CD4-positive, alpha-beta T cell (primary cell): ENCODE measurements at regions not wholly inside any gene's neighbourhood (a gene's known extent, or its start where the extent isn't known, plus 50 kb on each side); places are given as distances from the start of the nearest gene placed in this dataset.

ENCODE experiments used
- ATAC-seq: fragments of 200-7000 bp; cut with Tn5 transposase; one replicate; pipeline ENCODE4 v1.10.0; 2022; ENCODE audit warnings: mild to moderate bottlenecking; ENCODE audit not compliant: poor library complexity
- CTCF ChIA-PET: fragments of 350-600 bp; sonication (Branson Sonifier 250); formaldehyde crosslinking; loops from one replicate; lab custom pipeline; 2021; ENCODE audit warnings: antibody characterized with exemption, inconsistent platforms; lab: Charles Lee
- POLR2A ChIA-PET: fragments of 350-600 bp; sonication (Branson Sonifier 250); formaldehyde crosslinking; loops from one replicate; lab custom pipeline; 2021; ENCODE audit warnings: antibody characterized with exemption, inconsistent platforms; lab: Charles Lee
- DNase-seq, 14 experiments: peaks; one replicate each; pipeline ENCODE4 v3.0.0-alpha.2; 2013 to 2020; ENCODE audit warnings: mixed read lengths in 2 of 14
- H3K27ac ChIP-seq, 2 donors: one replicate each; pipeline versions ENCODE4 v1.5.1 to v1.7.0; 2013; ENCODE audit warnings: low read length in 2 of 2, low read depth in 1 of 2, mild to moderate bottlenecking in 1 of 2
- H3K27me3 ChIP-seq, 2 experiments: 1 replicate in 1 of 2; 2 replicates in 1 of 2; pipeline versions ENCODE4 v1.6.1 to v1.7.0; 2013; ENCODE audit warnings: low read length in 2 of 2, control low read depth in 1 of 2, mild to moderate bottlenecking in 1 of 2, moderate library complexity in 1 of 2; ENCODE audit not compliant: insufficient read depth in 2 of 2, control insufficient read depth in 1 of 2
- H3K36me3 ChIP-seq: one replicate; pipeline ENCODE4 v1.6.1; 2013; ENCODE audit warnings: low read length, control low read depth; ENCODE audit not compliant: insufficient read depth
- H3K4me1 ChIP-seq: one replicate; pipeline ENCODE4 v1.6.1; 2013; ENCODE audit warnings: low read length, control low read depth; ENCODE audit not compliant: insufficient read depth
- H3K4me3 ChIP-seq: one replicate; pipeline ENCODE4 v1.5.1; 2013; ENCODE audit warnings: mild to moderate bottlenecking, low read length, moderate library complexity
- H3K9me3 ChIP-seq, 2 experiments: 1 replicate in 1 of 2; 2 replicates in 1 of 2; pipeline versions ENCODE4 v1.6.1 to v1.7.0; 2013; ENCODE audit warnings: low read length in 2 of 2, mild to moderate bottlenecking in 2 of 2, control low read depth in 1 of 2, moderate library complexity in 1 of 2; ENCODE audit not compliant: control insufficient read depth in 1 of 2, insufficient read depth in 1 of 2
- H3K27ac Mint-ChIP-seq: one replicate; pipeline ENCODE4 v1.8.0; 2020; ENCODE audit warnings: mixed read lengths
- H3K27me3 Mint-ChIP-seq: one replicate; pipeline ENCODE4 v1.8.0; 2021; ENCODE audit warnings: mixed read lengths
- H3K36me3 Mint-ChIP-seq: one replicate; pipeline ENCODE4 v1.8.0; 2021; ENCODE audit warnings: low read depth, mixed read lengths
- H3K4me1 Mint-ChIP-seq: one replicate; pipeline ENCODE4 v1.8.0; 2021; ENCODE audit warnings: low read depth, mixed read lengths
- H3K4me3 Mint-ChIP-seq: one replicate; pipeline ENCODE4 v1.8.0; 2020; ENCODE audit warnings: mild to moderate bottlenecking, mixed read lengths
- H3K9me3 Mint-ChIP-seq: one replicate; pipeline ENCODE4 v1.8.0; 2020; ENCODE audit warnings: mixed read lengths
- intact Hi-C, 2 experiments: fragments of 100-400 bp; cut with DNase I in 1 of 2; cut with micrococcal nuclease in 1 of 2; formaldehyde crosslinking; loops; one replicate each; pipeline versions ENCODE4 v1.15.1 to v1.9.0; 2023 to 2025; cut with DNase I, micrococcal nuclease
- TF ChIP-seq, protein P1 (sequence below): fragments of 200-600 bp; IDR thresholded peaks from one replicate; pipeline ENCODE4 v1.8.0; 2022; ENCODE audit warnings: antibody characterized with exemption, mild to moderate bottlenecking

DNA sequence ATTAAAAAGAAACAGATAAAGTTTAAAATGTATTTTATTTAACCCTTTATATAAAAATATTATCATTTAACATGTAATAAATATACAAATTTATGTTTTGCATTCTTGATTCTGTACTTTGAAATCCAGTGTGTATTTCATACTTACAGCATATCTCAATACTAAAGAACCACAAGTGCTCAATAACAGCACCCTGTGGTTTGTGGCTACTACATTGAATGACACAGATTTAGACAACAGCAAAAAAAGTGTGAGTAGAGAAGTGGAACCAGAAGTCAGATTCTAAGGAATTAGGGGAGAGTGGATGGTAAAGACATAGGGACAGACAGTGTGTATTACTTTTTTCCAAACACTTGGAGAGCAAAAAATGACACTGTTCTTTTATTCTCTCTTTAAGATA, 524.5 kb downstream of the BMP2 start:
- no peak overlapping the region for H3K4me3 ChIP-seq
- ATAC-seq: no peak
- H3K4me1 ChIP-seq: no peaks in the 10 kb centered on the region
- ChIA-PET CTCF (no interaction called here), POLR2A (no interaction called here)
- DNase-seq: no peak
- Mint-ChIP-seq H3K36me3 (no peaks in the 10 kb centered on the region), H3K4me1 (no peaks in the 10 kb centered on the region), H3K27me3 (no peaks in the 10 kb centered on the region), H3K9me3 (peaks cover 3% of the 10 kb centered on the region), H3K4me3 (no peak overlapping the region), H3K27ac (no peak overlapping the region)
- H3K27ac ChIP-seq: no peak overlapping the region
- H3K36me3 ChIP-seq: no peaks in the 10 kb centered on the region
- intact Hi-C loops: no loop called here
- H3K27me3 ChIP-seq: no peaks in the 10 kb centered on the region
- H3K9me3 ChIP-seq: no peaks in the 10 kb centered on the region
- TF ChIP-seq, protein P1, sequence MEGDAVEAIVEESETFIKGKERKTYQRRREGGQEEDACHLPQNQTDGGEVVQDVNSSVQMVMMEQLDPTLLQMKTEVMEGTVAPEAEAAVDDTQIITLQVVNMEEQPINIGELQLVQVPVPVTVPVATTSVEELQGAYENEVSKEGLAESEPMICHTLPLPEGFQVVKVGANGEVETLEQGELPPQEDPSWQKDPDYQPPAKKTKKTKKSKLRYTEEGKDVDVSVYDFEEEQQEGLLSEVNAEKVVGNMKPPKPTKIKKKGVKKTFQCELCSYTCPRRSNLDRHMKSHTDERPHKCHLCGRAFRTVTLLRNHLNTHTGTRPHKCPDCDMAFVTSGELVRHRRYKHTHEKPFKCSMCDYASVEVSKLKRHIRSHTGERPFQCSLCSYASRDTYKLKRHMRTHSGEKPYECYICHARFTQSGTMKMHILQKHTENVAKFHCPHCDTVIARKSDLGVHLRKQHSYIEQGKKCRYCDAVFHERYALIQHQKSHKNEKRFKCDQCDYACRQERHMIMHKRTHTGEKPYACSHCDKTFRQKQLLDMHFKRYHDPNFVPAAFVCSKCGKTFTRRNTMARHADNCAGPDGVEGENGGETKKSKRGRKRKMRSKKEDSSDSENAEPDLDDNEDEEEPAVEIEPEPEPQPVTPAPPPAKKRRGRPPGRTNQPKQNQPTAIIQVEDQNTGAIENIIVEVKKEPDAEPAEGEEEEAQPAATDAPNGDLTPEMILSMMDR: no peak

DNA sequence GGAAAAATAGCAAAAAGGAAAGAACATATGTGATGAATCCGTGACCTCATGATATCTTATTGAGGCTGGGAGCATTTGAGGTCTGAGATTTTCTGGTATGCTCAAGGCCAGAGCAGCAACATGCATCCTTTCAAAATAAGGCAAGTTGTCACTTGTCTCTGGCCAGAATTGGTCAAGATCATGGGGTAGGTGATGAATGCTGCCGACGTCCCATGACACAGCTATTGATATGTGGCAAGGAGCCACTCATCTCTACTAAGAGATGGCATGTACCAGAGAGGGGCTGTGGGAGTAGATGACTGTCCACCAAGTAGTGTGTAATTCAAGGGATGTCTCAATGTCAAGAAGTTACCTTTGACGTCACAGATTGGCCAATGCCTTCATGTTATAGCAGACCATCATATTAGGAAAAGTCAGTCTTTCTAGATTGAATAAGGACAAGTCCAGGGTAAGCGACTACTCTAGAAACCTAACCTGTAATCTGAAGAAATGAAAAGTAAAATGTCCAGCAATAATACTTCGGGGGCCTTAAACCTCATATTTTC, 527.4 kb downstream of the BMP2 start:
- H3K36me3 ChIP-seq: no peaks in the 10 kb centered on the region
- H3K27ac Mint-ChIP-seq: no peak overlapping the region
- TF ChIP-seq, protein P1: no peak
- no peaks in the 10 kb centered on the region for H3K4me1 Mint-ChIP-seq
- no peaks in the 10 kb centered on the region for H3K27me3 Mint-ChIP-seq
- no peaks in the 10 kb centered on the region for H3K27me3 ChIP-seq
- no peak overlapping the region for H3K27ac ChIP-seq
- intact Hi-C loops: no loop called here
- DNase-seq (no peak), ATAC-seq (no peak)
- no peaks in the 10 kb centered on the region for H3K9me3 ChIP-seq
- H3K4me3 ChIP-seq: no peak overlapping the region
- H3K4me1 ChIP-seq: no peaks in the 10 kb centered on the region
- ChIA-PET POLR2A (no interaction called here), CTCF (no interaction called here)
- H3K4me3 Mint-ChIP-seq: no peak overlapping the region
- H3K36me3 Mint-ChIP-seq: no peaks in the 10 kb centered on the region
- peaks cover 6% of the 10 kb centered on the region for H3K9me3 Mint-ChIP-seq

DNA sequence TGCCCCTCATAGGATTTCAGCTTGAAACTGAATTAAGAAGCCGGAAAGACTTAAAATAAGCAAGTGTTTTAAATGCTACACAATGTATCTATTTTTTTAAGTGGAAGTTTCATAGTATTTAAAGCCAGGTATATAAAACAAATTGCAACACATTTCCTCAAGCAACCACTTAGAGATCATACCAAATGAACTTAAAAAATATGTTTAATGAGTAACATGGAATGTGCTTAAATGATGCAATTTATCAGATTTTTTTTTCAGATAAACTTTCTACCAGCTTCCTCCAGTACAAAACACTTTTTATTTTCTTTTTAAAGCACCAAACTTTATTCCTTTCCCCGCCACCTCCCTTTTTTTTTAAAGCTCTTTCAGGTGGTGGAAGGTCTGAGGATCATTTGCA, 534.3 kb downstream of the BMP2 start:
- Mint-ChIP-seq H3K4me1 (no peaks in the 10 kb centered on the region), H3K27ac (no peak overlapping the region), H3K27me3 (no peaks in the 10 kb centered on the region), H3K9me3 (peaks cover 17% of the 10 kb centered on the region), H3K4me3 (no peak overlapping the region), H3K36me3 (no peaks in the 10 kb centered on the region)
- ChIA-PET POLR2A (no interaction called here), CTCF (no interaction called here)
- Histone ChIP-seq H3K27ac (no peak overlapping the region), H3K4me1 (no peaks in the 10 kb centered on the region), H3K36me3 (no peaks in the 10 kb centered on the region), H3K27me3 (no peaks in the 10 kb centered on the region), H3K9me3 (no peaks in the 10 kb centered on the region), H3K4me3 (no peak overlapping the region)
- TF ChIP-seq, protein P1: no peak
- ATAC-seq (no peak), DNase-seq (no peak)
- intact Hi-C loops: no loop called here
